Glutamatergic neuron (in vitro differentiated cells): ENCODE measurements at regions not wholly inside any gene's neighbourhood (a gene's known extent, or its start where the extent isn't known, plus 50 kb on each side); places are given as distances from the start of the nearest gene placed in this dataset.

Experiments used
- DNase-seq: peaks from one replicate; pipeline ENCODE4 v3.0.0; 2022
- H3K27ac Mint-ChIP-seq: one replicate; pipeline ENCODE4 v1.8.0; 2020; ENCODE audit warnings: mild to moderate bottlenecking, mixed read lengths, inconsistent platforms; ENCODE audit not compliant: unreplicated experiment
- H3K27me3 Mint-ChIP-seq: one replicate; pipeline ENCODE4 v1.8.0; 2020; ENCODE audit warnings: mild to moderate bottlenecking, moderate library complexity, mixed read lengths, inconsistent platforms; ENCODE audit not compliant: unreplicated experiment
- H3K36me3 Mint-ChIP-seq: one replicate; pipeline ENCODE4 v1.8.0; 2020; ENCODE audit warnings: mild to moderate bottlenecking, mixed read lengths, inconsistent platforms; ENCODE audit not compliant: unreplicated experiment
- H3K4me1 Mint-ChIP-seq: one replicate; pipeline ENCODE4 v1.8.0; 2020; ENCODE audit warnings: mild to moderate bottlenecking, low read depth, mixed read lengths, inconsistent platforms; ENCODE audit not compliant: unreplicated experiment
- H3K4me3 Mint-ChIP-seq: one replicate; pipeline ENCODE4 v1.8.0; 2020; ENCODE audit warnings: mild to moderate bottlenecking, mixed read lengths, inconsistent platforms; ENCODE audit not compliant: unreplicated experiment
- H3K9me3 Mint-ChIP-seq: one replicate; pipeline ENCODE4 v1.8.0; 2020; ENCODE audit warnings: mild to moderate bottlenecking, moderate library complexity, mixed read lengths, inconsistent platforms; ENCODE audit not compliant: unreplicated experiment
- CTCF ChIP-seq: fragments of 200-600 bp; sonication (generic); IDR thresholded peaks from one replicate; pipeline ENCODE4 v1.5.0; 2021; ENCODE audit not compliant: partially characterized antibody, unreplicated experiment

- no peaks in the 10 kb centered on the region for H3K4me1 Mint-ChIP-seq
- no peaks in the 10 kb centered on the region for H3K36me3 Mint-ChIP-seq
- H3K27me3 Mint-ChIP-seq, result no peaks in the 10 kb centered on the region
- H3K4me3 Mint-ChIP-seq, result no peak overlapping the region
- DNase-seq, result no peak
- H3K9me3 Mint-ChIP-seq, result no peaks in the 10 kb centered on the region
- H3K27ac Mint-ChIP-seq, result no peak overlapping the region
- TF ChIP-seq CTCF, result no peak
Measured at GRCh38 chr12:69056743-69057515, 124.0 kb upstream of the CPM start.

GRCh38 chr12:69057742-69058141 is 124.8 kb upstream of the CPM start:
- DNase-seq, result no peak
- H3K27ac Mint-ChIP-seq, result no peak overlapping the region
- H3K36me3 Mint-ChIP-seq, result no peaks in the 10 kb centered on the region
- no peaks in the 10 kb centered on the region for H3K4me1 Mint-ChIP-seq
- TF ChIP-seq CTCF, result no peak
- H3K27me3 Mint-ChIP-seq, result no peaks in the 10 kb centered on the region
- no peaks in the 10 kb centered on the region for H3K9me3 Mint-ChIP-seq
- H3K4me3 Mint-ChIP-seq, result no peak overlapping the region

GRCh38 chr12:69059465-69060457 is 126.8 kb upstream of the CPM start:
- H3K36me3 Mint-ChIP-seq, result no peaks in the 10 kb centered on the region
- H3K27ac Mint-ChIP-seq, result no peak overlapping the region
- TF ChIP-seq CTCF, result no peak
- H3K4me1 Mint-ChIP-seq, result no peaks in the 10 kb centered on the region
- no peak overlapping the region for H3K4me3 Mint-ChIP-seq
- H3K9me3 Mint-ChIP-seq, result no peaks in the 10 kb centered on the region
- no peaks in the 10 kb centered on the region for H3K27me3 Mint-ChIP-seq
- no peak for DNase-seq

GRCh38 chr12:69061574-69061973 is 128.6 kb upstream of the CPM start:
- no peak for TF ChIP-seq CTCF
- no peaks in the 10 kb centered on the region for H3K36me3 Mint-ChIP-seq
- H3K4me1 Mint-ChIP-seq, result no peaks in the 10 kb centered on the region
- DNase-seq, result no peak
- no peak overlapping the region for H3K27ac Mint-ChIP-seq
- H3K27me3 Mint-ChIP-seq, result no peaks in the 10 kb centered on the region
- H3K4me3 Mint-ChIP-seq, result no peak overlapping the region
- H3K9me3 Mint-ChIP-seq, result no peaks in the 10 kb centered on the region
